NCI-H2107 treated with DMSO at 0.1 percent for 48 hours (cell line): ENCODE measurements at regions not wholly inside any gene's neighbourhood (a gene's known extent, or its start where the extent isn't known, plus 50 kb on each side); places are given as distances from the start of the nearest gene placed in this dataset.
"Not testable (repeated sequence)": the region's sequence is repeated elsewhere in the genome, so short reads cannot be mapped to it uniquely, and the experiment has no call there.

Experiments used
- DNase-seq: peaks from one replicate; lab custom pipeline; 2025; ENCODE audit not compliant: unreplicated experiment; lab: John Stamatoyannopoulos, UW

DNA sequence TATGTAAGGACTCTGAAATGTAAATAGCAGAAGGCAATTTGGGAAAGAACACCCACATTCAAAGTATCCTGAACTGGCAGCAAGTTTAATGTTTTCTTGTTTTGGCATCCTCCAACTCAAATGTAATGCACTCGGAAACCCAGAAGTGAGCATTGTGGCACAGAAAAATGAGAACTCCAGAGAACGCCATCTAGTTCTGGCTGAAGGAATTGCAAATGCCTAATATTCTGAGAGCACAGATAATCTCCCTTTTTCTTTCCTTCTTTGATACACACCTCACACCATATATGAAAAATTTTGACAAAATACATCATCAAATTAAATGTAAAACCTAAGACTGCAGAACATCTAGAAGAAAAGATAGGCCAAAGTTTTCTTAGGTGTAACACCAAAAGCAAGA is 52.1 kb downstream of the PWWP3B start:
- DNase-seq, result no peak

DNA sequence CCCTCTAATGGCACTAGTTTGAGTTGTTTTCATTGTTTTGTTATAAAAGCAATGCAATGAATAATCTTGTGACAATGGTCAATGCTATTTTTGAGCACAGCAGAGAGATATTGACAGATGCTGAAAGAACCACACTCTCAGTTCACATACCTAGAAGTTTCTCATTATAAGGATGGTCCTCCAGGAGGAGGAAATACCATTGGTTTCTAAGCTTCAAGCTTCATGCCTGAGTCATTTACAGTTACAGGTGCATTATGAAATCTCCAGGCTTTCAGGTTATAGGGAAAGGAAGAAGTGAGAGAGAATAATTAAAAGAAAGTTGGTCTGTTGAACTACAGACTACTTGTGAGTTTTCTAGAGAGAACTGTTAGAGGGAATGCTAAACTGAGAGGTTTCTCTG is 75.3 kb downstream of the PWWP3B start:
- no peak for DNase-seq

- no peak for DNase-seq
Observed at GRCh38 chrX:106246511-106246910, 78.4 kb downstream of the PWWP3B start.

GRCh38 chrX:106247162-106247561 is 79.1 kb downstream of the PWWP3B start:
- DNase-seq, result no peak

DNA sequence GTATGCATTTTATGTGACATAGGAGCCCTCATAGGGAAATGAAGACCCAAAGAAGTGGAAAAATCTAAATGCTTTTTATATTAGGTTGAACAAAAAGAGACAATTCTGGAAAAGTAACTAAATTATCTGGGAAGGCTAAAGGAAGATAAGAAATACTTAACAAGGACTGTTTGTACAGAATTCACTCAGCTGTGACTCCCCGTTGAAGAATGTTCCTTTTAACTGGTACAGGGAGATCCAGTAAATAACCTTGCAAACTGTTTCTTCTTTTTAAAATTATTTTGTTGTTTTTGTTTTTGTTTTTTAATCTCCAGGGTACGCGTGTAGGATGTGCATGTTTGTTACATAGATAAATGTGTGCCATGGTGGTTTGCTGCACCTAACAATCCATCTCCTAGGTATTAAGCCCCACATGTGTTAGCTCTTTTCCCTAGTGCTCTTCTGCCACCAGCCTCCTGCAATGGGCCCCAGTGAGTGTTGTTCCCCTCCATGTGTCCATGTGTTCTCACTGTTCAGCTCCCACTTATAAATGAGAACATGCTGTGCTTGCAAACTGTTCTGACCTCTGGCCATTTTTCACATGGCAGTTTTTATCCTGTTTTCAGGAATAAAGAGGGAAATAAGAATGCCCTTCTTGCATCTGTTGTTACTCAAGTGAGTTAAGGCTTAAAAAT is 81.7 kb downstream of the PWWP3B start:
- DNase-seq, result no peak

- no peak for DNase-seq
Observed at GRCh38 chrX:106263817-106264216, 95.7 kb downstream of the PWWP3B start.

GRCh38 chrX:106273947-106274587 is 106.0 kb downstream of the PWWP3B start:
- DNase-seq, result not testable (repeated sequence)

- not testable (repeated sequence) for DNase-seq
Observed at GRCh38 chrX:106275172-106275571, 107.1 kb downstream of the PWWP3B start.

GRCh38 chrX:106278951-106279350 is 110.8 kb downstream of the PWWP3B start:
- DNase-seq, result no peak

DNA sequence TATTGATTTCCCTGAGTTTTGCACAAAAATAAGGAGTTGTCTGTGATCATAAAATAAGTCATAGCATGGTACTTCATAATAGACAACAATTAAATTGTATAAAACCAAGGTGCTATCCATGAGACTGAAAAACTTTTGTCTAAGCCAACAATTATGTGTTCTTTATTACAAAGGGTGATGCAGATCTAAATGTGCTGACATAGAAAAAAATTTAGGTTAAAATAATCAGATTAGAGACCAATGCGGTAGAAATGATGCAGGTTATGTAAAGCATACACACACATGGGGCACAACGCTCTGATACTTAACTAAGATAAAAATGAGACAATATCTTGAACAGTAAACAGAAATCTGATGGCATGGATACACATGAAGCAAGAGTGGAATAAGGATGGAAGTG is 113.3 kb downstream of the PWWP3B start:
- DNase-seq, result no peak

GRCh38 chrX:106283841-106284240 is 115.7 kb downstream of the PWWP3B start:
- no peak for DNase-seq

- DNase-seq, result no peak
Observed at GRCh38 chrX:106284431-106285025, 116.4 kb downstream of the PWWP3B start.

GRCh38 chrX:106286053-106286650 is 118.0 kb downstream of the PWWP3B start:
- DNase-seq, result no peak

DNA sequence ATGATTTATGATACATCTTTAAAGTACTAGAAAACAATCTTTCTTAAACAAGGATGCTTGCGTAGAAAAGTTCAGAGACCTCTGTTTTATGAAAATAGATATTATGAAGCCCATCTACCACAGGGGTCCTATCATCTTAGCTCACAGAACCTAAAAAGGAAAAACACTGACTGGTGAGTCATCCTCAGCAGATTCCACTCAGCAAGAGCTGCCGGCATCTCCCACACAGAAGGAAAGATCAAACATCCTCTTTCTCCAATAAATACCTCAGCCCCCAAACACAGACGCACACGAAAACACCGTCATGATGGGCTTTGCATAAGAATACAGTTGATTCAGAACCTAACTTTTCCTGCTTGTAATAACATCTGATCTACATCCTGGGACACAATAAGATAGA is 122.7 kb downstream of the PWWP3B start:
- not testable (repeated sequence) for DNase-seq

GRCh38 chrX:106291779-106292390 is 123.8 kb downstream of the PWWP3B start:
- not testable (repeated sequence) for DNase-seq

DNA sequence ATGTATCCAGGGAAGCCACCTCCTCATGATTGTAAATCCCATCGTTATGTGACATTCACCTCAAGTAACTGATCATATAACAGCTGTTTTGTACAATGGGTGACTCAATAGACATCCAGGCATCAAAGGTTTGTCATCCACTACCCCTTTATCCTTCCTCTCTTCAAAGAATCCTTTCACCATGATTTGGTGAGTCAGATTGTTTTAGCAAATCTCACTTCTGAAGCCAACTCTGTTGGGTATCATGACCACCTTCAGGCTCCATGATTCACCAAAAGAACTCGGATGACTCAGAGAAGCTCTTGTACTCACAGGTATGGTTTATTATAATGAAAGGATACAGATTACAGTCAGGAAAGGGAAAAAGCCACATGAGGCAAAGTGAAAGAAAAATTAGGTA is 132.1 kb downstream of the PWWP3B start:
- no peak for DNase-seq

GRCh38 chrX:106300656-106301055 is 132.6 kb downstream of the PWWP3B start:
- no peak for DNase-seq

DNA sequence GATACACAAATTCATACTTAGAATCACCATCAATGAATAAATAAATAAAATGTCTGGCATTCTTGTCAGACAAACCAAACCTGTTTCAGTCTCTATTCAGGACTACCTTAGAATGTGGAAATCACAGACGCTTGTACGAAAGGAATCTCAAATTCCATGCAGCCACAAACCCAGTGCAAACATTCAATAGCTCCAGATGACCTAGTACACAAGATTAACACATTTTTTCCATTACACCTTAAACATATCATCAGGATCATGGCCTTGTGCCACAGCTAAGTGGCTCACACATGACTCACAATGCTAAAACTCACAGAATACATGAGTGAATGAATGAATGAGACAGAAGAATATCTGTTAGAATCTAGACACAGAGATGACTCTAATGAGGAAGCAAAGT is 134.2 kb downstream of the PWWP3B start:
- DNase-seq, result no peak

GRCh38 chrX:106306391-106306947 is 138.4 kb downstream of the PWWP3B start:
- DNase-seq, result no peak

GRCh38 chrX:106323357-106323756 is 155.3 kb downstream of the PWWP3B start:
- DNase-seq, result no peak

GRCh38 chrX:106331606-106332005 is 163.5 kb downstream of the PWWP3B start:
- DNase-seq, result no peak
